GM23338 (cell line): ENCODE measurements at regions not wholly inside any gene's neighbourhood (a gene's known extent, or its start where the extent isn't known, plus 50 kb on each side); places are given as distances from the start of the nearest gene placed in this dataset.

Experiments
- CREB1 ChIP-seq: fragments of 250-450 bp; sonication (Bioruptor Pico); IDR thresholded peaks from 2 replicates; pipeline ENCODE4 v1.5.0; 2020; ENCODE audit warnings: low read depth, mild to moderate bottlenecking, moderate library complexity
- EZH2 ChIP-seq: fragments of 200-600 bp; sonication (generic); IDR thresholded peaks from one replicate; pipeline ENCODE4 v1.8.0; 2017; ENCODE audit warnings: antibody characterized with exemption, mild to moderate bottlenecking, low read depth; ENCODE audit not compliant: unreplicated experiment
- EZH2phosphoT487 ChIP-seq: fragments of 200-600 bp; sonication (generic); IDR thresholded peaks from one replicate; pipeline ENCODE4 v1.8.1; 2018; ENCODE audit warnings: antibody characterized with exemption; ENCODE audit not compliant: unreplicated experiment
- POLR2AphosphoS5 ChIP-seq: IDR thresholded peaks from 2 replicates; pipeline ENCODE4 v1.6.1; 2016; ENCODE audit warnings: antibody characterized with exemption, low read depth
- REST ChIP-seq: IDR thresholded peaks from one replicate; pipeline ENCODE4 v1.6.1; 2018; ENCODE audit warnings: antibody characterized with exemption; ENCODE audit not compliant: unreplicated experiment
- ZNF462 ChIP-seq: fragments of 250-450 bp; sonication (Bioruptor Pico); IDR thresholded peaks from 2 replicates; pipeline ENCODE4 v1.5.0; 2020; ENCODE audit warnings: mild to moderate bottlenecking, moderate library complexity
- TF ChIP-seq, protein P1 (sequence below), 2 experiments: fragments of 200-600 bp in 1 of 2; sonication (generic) in 1 of 2; conservative IDR thresholded peaks; 2 replicates each; pipeline versions ENCODE4 v1.5.1 to v1.6.1; 2016 to 2017; ENCODE audit warnings: antibody characterized with exemption in 2 of 2, low read depth in 2 of 2, mild to moderate bottlenecking in 2 of 2, moderate library complexity in 1 of 2
- TF ChIP-seq, protein P2 (sequence below): IDR thresholded peaks from 2 replicates; pipeline ENCODE4 v1.6.1; 2016; ENCODE audit warnings: antibody characterized with exemption

DNA sequence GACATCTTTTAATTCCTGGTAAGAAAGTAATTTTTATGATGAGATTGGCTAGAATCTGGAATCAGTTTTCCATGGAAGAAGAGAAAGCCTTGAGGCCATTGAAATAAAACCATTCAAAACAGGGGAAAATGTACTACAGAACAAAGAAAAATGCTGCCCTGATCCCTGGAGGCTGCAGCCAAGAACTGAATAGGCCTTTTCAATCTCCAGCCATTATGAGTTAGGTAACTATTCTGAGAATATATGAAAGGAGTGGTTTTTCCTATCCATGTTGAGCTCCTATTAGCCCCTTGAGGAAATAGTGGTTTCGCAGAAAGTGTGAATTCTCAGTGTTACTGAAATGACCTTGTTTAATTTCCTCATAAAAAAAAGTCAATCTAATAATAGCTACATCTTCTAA lies 408.5 kb upstream of the GRAMD2B start:
- no peak for TF ChIP-seq POLR2AphosphoS5
- TF ChIP-seq, protein P1, sequence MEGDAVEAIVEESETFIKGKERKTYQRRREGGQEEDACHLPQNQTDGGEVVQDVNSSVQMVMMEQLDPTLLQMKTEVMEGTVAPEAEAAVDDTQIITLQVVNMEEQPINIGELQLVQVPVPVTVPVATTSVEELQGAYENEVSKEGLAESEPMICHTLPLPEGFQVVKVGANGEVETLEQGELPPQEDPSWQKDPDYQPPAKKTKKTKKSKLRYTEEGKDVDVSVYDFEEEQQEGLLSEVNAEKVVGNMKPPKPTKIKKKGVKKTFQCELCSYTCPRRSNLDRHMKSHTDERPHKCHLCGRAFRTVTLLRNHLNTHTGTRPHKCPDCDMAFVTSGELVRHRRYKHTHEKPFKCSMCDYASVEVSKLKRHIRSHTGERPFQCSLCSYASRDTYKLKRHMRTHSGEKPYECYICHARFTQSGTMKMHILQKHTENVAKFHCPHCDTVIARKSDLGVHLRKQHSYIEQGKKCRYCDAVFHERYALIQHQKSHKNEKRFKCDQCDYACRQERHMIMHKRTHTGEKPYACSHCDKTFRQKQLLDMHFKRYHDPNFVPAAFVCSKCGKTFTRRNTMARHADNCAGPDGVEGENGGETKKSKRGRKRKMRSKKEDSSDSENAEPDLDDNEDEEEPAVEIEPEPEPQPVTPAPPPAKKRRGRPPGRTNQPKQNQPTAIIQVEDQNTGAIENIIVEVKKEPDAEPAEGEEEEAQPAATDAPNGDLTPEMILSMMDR (conservative IDR thresholded peaks at IDR 0.05; ENCODE audit: low read depth in 2 of 2): no peak
- no peak for TF ChIP-seq EZH2phosphoT487
- TF ChIP-seq REST: no peak
- no peak for TF ChIP-seq EZH2
- TF ChIP-seq CREB1 (CRISPR knock-in tag): no peak
- TF ChIP-seq, protein P2, sequence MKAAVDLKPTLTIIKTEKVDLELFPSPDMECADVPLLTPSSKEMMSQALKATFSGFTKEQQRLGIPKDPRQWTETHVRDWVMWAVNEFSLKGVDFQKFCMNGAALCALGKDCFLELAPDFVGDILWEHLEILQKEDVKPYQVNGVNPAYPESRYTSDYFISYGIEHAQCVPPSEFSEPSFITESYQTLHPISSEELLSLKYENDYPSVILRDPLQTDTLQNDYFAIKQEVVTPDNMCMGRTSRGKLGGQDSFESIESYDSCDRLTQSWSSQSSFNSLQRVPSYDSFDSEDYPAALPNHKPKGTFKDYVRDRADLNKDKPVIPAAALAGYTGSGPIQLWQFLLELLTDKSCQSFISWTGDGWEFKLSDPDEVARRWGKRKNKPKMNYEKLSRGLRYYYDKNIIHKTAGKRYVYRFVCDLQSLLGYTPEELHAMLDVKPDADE: no peak
- no peak for TF ChIP-seq ZNF462 (CRISPR knock-in tag)
